Stimulated activated CD4-positive, alpha-beta T cell treated with anti-CD3 and anti-CD28 coated beads, TNF-alpha, amount 100 ng/mL, for 24 hours (primary cell): ENCODE measurements at regions not wholly inside any gene's neighbourhood (a gene's known extent, or its start where the extent isn't known, plus 50 kb on each side); places are given as distances from the start of the nearest gene placed in this dataset.
"Not testable (repeated sequence)": the region's sequence is repeated elsewhere in the genome, so short reads cannot be mapped to it uniquely, and the experiment has no call there.

Source experiments
- DNase-seq, 3 experiments: peaks; one replicate each; pipeline ENCODE4 v3.0.0-alpha.2; 2020; ENCODE audit warnings: low read depth in 3 of 3

GRCh38 chr20:48154040-48154765 is 368.9 kb upstream of the SULF2 start:
- DNase-seq, result no peak

GRCh38 chr20:48153523-48153922 is 368.2 kb upstream of the SULF2 start:
- no peak for DNase-seq

GRCh38 chr20:48153103-48153502 is 367.8 kb upstream of the SULF2 start:
- no peak for DNase-seq

GRCh38 chr20:48150568-48150967 is 365.3 kb upstream of the SULF2 start:
- no peak for DNase-seq

- DNase-seq, result no peak
Measured at GRCh38 chr20:48149902-48150301, 364.6 kb upstream of the SULF2 start.

- DNase-seq, result no peak
Measured at GRCh38 chr20:48148916-48149672, 363.8 kb upstream of the SULF2 start.

- no peak for DNase-seq
Measured at GRCh38 chr20:48148020-48148419, 362.7 kb upstream of the SULF2 start.

- no peak for DNase-seq
Measured at GRCh38 chr20:48147311-48147710, 362.0 kb upstream of the SULF2 start.

- no peak for DNase-seq
Measured at GRCh38 chr20:48146877-48147276, 361.6 kb upstream of the SULF2 start.

- DNase-seq, result no peak
Measured at GRCh38 chr20:48146308-48146707, 361.0 kb upstream of the SULF2 start.

- no peak for DNase-seq
Measured at GRCh38 chr20:48143435-48144081, 358.3 kb upstream of the SULF2 start.

GRCh38 chr20:48142516-48142773 is 357.2 kb upstream of the SULF2 start:
- no peak for DNase-seq

GRCh38 chr20:48141660-48142515 is 356.6 kb upstream of the SULF2 start:
- DNase-seq, result no peak

GRCh38 chr20:48139262-48140041 is 354.2 kb upstream of the SULF2 start:
- DNase-seq, result no peak

GRCh38 chr20:48132834-48133233 is 347.6 kb upstream of the SULF2 start:
- no peak for DNase-seq

- DNase-seq, result no peak
Measured at GRCh38 chr20:48131581-48131980, 346.3 kb upstream of the SULF2 start.

- DNase-seq, result no peak
Measured at GRCh38 chr20:48129345-48129942, 344.2 kb upstream of the SULF2 start.

GRCh38 chr20:48128436-48128835 is 343.2 kb upstream of the SULF2 start:
- DNase-seq, result no peak

- not testable (repeated sequence) for DNase-seq
Measured at GRCh38 chr20:48127964-48128363, 342.7 kb upstream of the SULF2 start.

- DNase-seq, result not testable (repeated sequence)
Measured at GRCh38 chr20:48127133-48127532, 341.9 kb upstream of the SULF2 start.

- DNase-seq, result no peak
Measured at GRCh38 chr20:48126227-48126740, 341.0 kb upstream of the SULF2 start.
